ENCODE measurements at regions not wholly inside any gene's neighbourhood (a gene's known extent, or its start where the extent isn't known, plus 50 kb on each side); places are given as distances from the start of the nearest gene placed in this dataset.

DNA sequence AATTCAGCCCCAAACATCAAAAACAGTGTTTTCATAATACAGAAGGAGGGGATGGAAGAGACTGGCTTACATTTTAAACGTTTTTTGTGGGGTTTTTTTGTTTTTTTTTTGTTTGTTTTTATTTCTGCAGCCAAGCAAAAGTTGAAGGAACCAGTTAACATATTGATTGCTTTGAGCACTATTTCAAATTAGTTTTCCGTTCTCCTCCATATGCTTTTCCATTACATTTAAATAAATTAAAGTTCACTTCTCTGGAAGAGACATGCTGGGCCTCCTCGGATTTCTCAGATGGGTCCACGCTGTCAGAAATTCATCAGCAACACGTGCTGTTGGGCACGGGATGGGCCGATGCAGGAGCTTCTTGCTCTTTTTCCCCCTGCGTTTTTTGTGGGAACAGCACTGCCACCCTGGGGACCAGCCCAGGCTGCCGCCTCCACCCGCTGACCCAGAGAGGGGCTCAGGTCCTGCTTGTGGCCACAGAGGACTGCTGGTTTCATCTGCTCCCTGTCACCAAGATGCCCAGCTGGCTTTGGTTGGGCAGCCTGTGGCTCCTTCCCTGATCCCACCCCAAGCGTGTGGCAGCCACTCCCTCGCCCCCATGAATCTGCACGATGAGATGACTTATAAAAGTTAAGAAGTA is 67.7 kb upstream of the CHST15 start:
- no peak for FAIRE-seq
- DNase-seq, result no peak

GRCh38 chr10:124160176-124160575 is 66.8 kb upstream of the CHST15 start:
- Histone ChIP-seq H3K36me3 (ENCODE audit: control insufficient read depth in 2 of 3, insufficient read depth in 3 of 3, low read length in 3 of 3) (no peaks in the 10 kb centered on the region), H3K4me1 (ENCODE audit: control insufficient read depth in 2 of 3, insufficient read depth in 2 of 3, low read depth in 1 of 3, low read length in 3 of 3) (peaks cover 3 to 18% (median 11%) of the 10 kb centered on the region in 3 donors), H3K27me3 (ENCODE audit: control insufficient read depth, insufficient read depth, low read length) (no peaks in the 10 kb centered on the region), H3K9ac (ENCODE audit: low read length in 3 of 3) (no peak overlapping the region), H3K27ac (ENCODE audit: low read depth in 2 of 2, low read length in 2 of 2) (no peak overlapping the region), H3K4me3 (ENCODE audit: low read length in 3 of 3) (no peak overlapping the region), H3K9me3 (ENCODE audit: control insufficient read depth in 2 of 3, insufficient read depth in 1 of 3, low read length in 3 of 3) (no peaks in the 10 kb centered on the region)
- TF ChIP-seq CTCF (IDR thresholded peaks at IDR 0.05; ENCODE audit: borderline replicate concordance, extremely low read depth, insufficient read depth), result no peak
- intact Hi-C loops (cut with DNase I), result no loop called here
- FAIRE-seq (no peak), DNase-seq (peak in 1 of 5 donors; percentile 23)

More for the DNA sequence above, 67.7 kb upstream of the CHST15 start:
- no peak for TF ChIP-seq CTCF (IDR thresholded peaks at IDR 0.05; ENCODE audit: borderline replicate concordance, extremely low read depth, insufficient read depth)
- no peaks in the 10 kb centered on the region for H3K27me3 ChIP-seq (ENCODE audit: control insufficient read depth, insufficient read depth, low read length)
- H3K27ac ChIP-seq (ENCODE audit: low read depth in 2 of 2, low read length in 2 of 2), result no peak overlapping the region
- H3K9me3 ChIP-seq (ENCODE audit: control insufficient read depth in 2 of 3, insufficient read depth in 1 of 3, low read length in 3 of 3), result no peaks in the 10 kb centered on the region
- H3K36me3 ChIP-seq (ENCODE audit: control insufficient read depth in 2 of 3, insufficient read depth in 3 of 3, low read length in 3 of 3), result no peaks in the 10 kb centered on the region
- H3K4me1 ChIP-seq (ENCODE audit: control insufficient read depth in 2 of 3, insufficient read depth in 2 of 3, low read depth in 1 of 3, low read length in 3 of 3), result peaks cover 0 to 10% (median 5%) of the 10 kb centered on the region in 3 donors
- no peak overlapping the region for H3K4me3 ChIP-seq (ENCODE audit: low read length in 3 of 3)
- H3K9ac ChIP-seq (ENCODE audit: low read length in 3 of 3), result no peak overlapping the region
- intact Hi-C loops (cut with DNase I), result no loop called here

DNA sequence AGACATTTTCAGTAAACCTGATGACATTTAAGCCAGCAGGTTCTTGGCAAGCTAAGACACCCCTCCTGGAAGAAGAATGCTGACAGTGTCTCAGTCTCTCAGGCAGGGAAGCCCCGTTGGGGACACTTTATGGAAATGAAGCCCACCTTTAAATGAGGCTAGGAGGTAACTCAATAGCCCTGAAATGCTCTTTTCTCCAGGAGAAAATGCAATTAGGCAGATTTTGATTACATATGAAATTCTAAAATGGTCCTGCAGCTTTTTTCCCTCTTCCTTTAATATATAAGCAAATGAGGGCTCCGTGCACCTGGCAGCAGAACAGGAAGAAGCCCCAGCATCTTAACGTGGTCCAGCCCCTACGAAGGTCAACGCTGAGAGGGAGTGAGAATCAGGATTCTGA is 65.8 kb upstream of the CHST15 start:
- Histone ChIP-seq H3K4me3 (ENCODE audit: low read length in 3 of 3) (no peak overlapping the region), H3K4me1 (ENCODE audit: control insufficient read depth in 2 of 3, insufficient read depth in 2 of 3, low read depth in 1 of 3, low read length in 3 of 3) (peaks cover 3 to 18% (median 11%) of the 10 kb centered on the region in 3 donors), H3K9me3 (ENCODE audit: control insufficient read depth in 2 of 3, insufficient read depth in 1 of 3, low read length in 3 of 3) (no peaks in the 10 kb centered on the region), H3K9ac (ENCODE audit: low read length in 3 of 3) (no peak overlapping the region), H3K27me3 (ENCODE audit: control insufficient read depth, insufficient read depth, low read length) (no peaks in the 10 kb centered on the region), H3K36me3 (ENCODE audit: control insufficient read depth in 2 of 3, insufficient read depth in 3 of 3, low read length in 3 of 3) (no peaks in the 10 kb centered on the region), H3K27ac (ENCODE audit: low read depth in 2 of 2, low read length in 2 of 2) (no peak overlapping the region)
- intact Hi-C loops (cut with DNase I), result no loop called here
- no peak for FAIRE-seq
- no peak for TF ChIP-seq CTCF (IDR thresholded peaks at IDR 0.05; ENCODE audit: borderline replicate concordance, extremely low read depth, insufficient read depth)
- DNase-seq, result no peak

DNA sequence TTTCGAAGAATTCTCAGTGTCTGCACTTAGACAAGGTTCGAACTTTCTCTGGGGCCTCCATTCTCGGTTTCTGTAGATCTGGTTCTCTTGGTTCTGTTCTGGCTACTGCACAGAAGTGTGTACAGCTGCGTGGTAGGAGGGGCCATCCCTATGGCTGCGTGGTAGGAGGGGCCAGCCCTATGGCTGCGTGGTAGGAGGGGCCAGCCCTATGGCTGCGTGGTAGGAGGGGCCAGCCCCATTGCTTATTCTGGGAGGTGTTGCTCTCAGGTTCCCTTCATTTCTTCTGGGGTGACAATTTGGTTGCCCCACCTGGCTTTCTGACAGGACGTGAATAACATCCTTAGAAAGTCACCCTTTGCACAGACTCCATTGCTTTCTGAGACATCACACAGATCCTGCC is 65.2 kb upstream of the CHST15 start:
- no peaks in the 10 kb centered on the region for H3K27me3 ChIP-seq (ENCODE audit: control insufficient read depth, insufficient read depth, low read length)
- no peak for TF ChIP-seq CTCF (IDR thresholded peaks at IDR 0.05; ENCODE audit: borderline replicate concordance, extremely low read depth, insufficient read depth)
- peak in 1 of 5 donors; percentile 13 for DNase-seq
- intact Hi-C loops (cut with DNase I), result no loop called here
- no peak overlapping the region for H3K4me3 ChIP-seq (ENCODE audit: low read length in 3 of 3)
- H3K9me3 ChIP-seq (ENCODE audit: control insufficient read depth in 2 of 3, insufficient read depth in 1 of 3, low read length in 3 of 3), result peaks cover 0 to 1% (median 0%) of the 10 kb centered on the region in 3 donors
- FAIRE-seq, result no peak
- H3K27ac ChIP-seq (ENCODE audit: low read depth in 2 of 2, low read length in 2 of 2), result no peak overlapping the region
- no peak overlapping the region for H3K9ac ChIP-seq (ENCODE audit: low read length in 3 of 3)
- peaks cover 5 to 23% (median 11%) of the 10 kb centered on the region in 3 donors for H3K4me1 ChIP-seq (ENCODE audit: control insufficient read depth in 2 of 3, insufficient read depth in 2 of 3, low read depth in 1 of 3, low read length in 3 of 3)
- H3K36me3 ChIP-seq (ENCODE audit: control insufficient read depth in 2 of 3, insufficient read depth in 3 of 3, low read length in 3 of 3), result no peaks in the 10 kb centered on the region

Data from kidney (tissue), 13 donors.